D341Med (cell line): ENCODE measurements at regions not wholly inside any gene's neighbourhood (a gene's known extent, or its start where the extent isn't known, plus 50 kb on each side); places are given as distances from the start of the nearest gene placed in this dataset.

Experiments
- DNase-seq: peaks from one replicate; pipeline ENCODE4 v3.0.0; 2012; ENCODE audit warnings: low spot score

DNA sequence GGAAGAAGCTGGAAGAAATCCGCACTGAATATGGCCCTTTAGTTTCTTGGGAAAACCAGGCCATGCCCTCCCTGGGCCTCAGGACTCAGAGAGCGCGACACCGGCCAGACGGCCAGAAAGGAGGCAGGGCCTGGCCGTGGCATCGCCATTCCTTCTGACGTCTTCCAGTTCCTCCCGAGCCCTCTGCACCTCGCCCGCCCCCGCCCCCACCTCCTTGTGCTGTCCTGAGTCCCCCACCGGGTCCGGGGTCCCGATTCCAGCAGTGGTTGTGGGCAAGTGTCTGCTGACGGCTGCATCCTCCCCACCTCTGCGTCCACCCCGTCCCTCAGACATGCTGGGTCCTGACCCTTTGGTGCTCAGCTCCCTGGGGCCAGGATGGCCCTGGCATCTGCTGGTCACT lies 312.1 kb upstream of the SHH start:
- DNase-seq = no peak

DNA sequence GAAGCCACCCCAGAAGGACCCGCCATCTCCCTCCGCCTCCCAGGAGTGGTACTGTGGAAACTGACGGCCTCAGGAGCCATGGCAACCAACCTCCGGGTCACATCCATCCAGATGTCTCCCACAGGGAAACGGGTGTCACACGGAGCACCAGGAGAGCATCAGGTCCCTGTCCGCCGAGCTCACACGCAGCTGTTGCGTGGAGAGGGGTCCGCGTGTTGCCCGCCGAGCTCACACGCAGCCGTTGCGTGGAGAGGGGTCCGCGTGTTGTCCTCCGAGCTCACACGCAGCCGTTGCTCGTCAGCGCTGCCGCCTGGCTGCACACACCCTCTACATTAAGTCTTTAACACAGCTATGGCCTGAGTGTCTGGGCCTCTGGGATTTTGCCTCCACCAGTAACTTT lies 311.1 kb upstream of the SHH start:
- DNase-seq = no peak

DNA sequence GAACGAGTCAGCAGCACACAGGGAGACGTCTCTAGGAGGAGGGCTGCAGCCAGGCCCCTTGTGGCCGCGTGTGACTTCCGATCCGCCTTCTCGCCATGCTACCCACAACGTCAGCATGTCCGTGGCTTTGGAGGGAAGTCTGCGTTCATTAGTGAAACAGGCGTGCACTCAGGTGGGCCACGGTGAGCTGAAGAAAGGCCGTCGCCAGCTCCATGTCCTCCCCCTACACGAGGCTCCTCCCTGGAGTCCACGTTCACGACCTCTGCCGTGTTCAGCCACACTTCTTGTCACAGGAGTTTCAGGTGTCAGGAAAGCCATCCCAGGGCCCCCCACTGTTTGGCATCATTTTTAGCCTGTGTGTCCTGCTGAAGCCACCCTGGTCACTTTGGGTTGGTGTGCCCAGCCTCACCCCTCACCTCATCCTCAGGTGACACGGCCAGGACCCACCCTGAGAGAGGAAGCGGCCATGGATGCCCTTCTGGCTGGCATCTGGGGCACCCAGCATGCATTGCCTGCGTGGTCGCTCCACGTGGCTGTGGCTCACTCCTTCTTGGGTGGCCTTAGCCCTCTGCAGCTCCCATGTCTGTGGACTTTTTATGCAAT lies 310.6 kb upstream of the SHH start:
- DNase-seq = no peak

DNA sequence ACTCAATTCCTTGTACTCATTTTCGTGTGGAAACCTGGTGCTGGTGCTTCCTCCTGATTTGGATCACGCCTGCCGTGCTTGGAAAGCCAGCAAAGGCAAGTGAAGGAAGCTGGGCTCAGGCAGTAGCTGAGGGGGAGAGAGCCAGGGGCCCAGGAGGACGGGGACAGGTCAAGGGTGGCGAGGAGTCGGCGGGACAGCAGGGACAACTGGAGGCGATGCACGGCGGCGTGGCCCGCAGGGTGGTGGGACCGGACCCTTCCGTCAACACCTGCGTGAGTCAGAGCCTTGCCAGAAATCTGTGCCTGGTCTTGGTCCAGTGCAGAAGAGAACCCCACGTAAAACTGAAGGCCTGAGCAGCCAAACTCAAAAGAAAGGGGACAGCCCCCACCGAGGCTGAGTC lies 309.7 kb upstream of the SHH start:
- DNase-seq = no peak

DNA sequence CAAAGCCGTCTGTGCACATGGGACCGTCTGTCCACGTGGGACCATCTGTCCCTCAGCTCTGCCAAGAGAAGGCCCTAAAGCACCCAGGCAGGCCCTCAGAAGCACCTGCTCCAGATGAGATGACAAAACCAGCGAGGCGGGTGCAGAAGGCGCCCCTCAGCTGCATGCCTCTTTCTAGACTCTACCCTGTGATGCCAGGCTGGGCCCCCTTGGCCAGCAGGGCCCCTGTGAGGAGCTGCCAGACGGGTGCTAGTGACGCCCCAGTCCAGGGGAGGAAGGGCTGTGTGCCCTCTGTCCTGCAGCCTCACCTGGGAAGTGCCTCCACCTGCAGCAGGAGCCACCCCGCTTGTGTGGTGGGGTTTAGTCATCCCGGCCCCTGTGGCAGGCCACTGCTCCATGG lies 309.2 kb upstream of the SHH start:
- DNase-seq = no peak

DNA sequence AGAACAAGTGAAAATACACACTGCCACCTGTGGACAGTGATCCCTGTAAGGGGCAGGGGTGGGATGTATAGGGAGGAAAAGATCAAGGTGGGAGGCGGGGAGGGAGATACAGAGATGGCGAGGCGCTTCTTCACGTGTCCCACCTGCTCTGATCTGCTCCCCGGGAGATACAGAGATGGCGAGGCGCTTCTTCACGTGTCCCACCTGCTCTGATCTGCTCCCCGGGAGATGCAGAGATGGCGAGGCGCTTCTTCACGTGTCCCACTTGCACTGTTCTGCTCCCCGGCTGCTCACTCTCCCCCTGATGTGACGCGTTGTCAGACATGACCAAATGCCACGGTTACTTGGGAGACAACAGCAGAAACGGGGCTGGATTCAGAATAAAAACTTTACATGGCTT lies 308.3 kb upstream of the SHH start:
- DNase-seq = no peak

DNA sequence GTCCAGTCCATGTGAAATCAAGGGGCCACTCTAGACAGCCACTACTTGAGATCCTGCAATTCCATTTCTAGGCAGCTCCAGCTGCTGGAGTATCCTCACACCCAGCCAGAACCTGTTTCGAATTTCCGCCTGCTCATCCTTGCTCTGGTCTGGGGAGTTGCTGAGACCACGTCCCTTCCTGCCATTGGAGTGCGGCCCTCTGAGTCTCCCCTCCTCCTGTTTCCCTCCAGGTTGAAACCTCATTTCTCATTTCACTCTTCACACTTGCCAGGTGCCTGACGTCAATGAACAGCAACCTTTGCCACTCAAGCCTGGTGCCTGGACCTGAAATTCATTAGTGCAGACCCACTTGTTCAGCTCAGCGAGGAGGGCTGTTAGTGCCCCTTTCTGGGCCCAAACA lies 307.5 kb upstream of the SHH start:
- DNase-seq = no peak

DNA sequence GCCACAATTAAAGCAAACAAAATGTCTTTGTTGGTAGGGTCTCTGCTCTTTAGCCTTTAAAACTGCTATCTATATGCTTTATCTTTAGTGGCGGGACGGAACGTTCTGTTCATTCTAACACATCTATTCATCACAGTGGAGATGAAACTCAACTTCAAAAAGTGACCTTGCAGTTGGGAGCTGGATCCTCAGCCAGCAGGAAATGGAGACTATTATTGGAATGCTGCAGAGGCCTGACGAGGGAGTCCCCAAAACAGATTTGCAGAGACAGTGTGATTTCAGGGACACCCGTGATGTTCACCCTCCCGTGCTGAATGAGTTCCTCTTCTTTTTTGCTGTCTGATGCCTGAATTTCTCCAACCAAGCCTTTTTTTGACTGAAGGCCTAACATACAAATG lies 306.0 kb upstream of the SHH start:
- DNase-seq = no peak

DNA sequence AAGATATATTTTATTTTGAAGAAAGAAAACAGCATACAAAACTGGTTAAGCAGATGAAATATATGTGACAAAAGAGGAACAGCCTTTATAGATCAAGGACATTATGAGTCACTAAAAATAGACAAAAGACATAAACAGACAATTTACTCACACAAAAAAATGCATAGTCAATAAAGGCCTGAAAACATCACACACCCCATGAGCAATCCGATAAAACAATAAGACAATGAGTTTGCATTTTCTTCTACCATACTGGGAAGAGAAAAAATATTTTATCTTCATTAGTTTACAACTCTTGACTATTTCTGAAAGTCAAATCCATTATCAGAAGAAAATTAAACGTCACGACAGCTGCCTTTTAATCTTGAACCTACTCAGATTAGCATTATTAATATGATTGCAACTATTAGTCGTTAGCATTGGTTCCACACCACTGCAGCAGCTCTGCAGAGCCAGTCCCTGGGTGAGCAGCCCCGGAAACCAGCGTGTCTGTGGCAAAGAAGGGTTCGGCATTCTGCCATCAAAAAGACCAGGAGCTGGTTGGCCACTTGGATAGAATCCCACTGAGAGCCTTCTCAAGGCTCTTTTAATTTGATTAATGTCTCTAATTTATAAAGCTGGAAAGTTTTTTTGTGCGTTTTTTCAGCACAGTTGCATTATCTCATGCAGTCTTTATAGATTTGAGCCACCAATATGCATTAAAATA lies 305.4 kb upstream of the SHH start:
- no peak for DNase-seq

DNA sequence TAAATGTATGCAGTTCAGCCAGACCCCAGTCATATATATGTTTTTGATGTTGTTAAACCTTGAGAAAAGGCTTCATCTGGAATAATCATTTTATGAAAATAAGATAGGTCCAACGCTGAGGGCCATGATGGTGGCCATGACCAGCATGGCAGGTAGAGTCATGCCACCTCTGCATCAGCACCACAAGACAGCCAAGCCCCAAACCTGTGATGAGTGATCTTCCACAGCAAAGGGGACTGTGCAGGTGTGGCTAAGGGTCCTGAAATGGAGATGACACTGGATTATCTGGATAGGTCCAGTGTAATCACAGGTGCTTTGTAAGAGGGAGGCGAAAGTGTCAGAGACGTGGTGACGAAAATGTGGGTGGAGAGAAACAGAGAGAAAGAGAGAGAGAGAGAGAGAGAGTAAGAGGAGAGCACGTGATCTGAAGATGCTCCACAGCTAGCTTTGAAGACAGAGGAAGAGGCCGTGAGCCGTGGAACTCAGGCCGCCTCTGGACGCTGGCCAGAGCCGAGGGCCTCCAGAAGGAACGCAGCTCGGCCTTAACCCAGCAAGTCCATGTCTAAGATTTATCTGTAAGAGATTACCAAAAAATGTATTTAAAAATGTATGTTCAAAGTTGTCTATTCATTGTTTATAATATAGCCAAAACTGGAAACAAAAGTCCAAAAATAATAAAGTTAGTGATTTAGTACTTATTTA lies 304.4 kb upstream of the SHH start:
- DNase-seq = no peak

DNA sequence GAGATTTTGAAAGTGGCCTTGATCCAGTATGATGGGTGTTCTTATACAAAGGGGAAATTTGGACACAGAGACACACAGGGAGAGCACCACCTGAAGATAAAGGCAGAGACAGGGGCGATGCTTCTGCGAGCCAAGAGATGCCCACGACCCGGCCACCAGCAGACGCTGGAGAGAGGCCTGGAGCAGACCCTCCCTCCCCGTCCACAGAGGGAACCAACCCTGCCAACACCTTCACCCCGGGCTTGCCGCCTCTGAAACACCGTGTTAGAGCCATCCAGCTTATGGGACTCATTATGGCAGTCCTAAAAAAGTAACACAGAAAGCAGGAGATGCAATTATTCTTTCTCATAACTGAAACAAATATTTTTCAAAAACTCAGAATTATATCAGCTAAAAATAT lies 303.3 kb upstream of the SHH start:
- DNase-seq = no peak

DNA sequence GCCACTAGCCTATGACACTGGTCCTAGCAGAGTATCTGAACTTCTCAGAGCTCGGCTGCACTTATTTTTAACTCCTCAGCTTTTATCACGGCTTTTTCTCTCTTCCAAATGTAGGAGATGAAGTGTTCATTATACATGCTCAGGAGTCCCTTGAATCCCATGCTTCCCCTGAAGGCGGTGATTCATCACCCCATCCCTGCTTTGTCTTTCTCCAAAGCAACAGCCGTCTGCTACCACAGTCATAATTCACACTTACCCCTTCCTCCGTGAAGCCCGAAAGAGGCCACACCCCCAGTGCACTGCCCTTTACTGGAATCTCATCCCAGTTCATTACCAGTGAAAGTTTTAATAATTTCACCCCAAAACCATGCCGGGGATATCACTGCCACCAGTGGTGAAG lies 301.5 kb upstream of the SHH start:
- DNase-seq = no peak

DNA sequence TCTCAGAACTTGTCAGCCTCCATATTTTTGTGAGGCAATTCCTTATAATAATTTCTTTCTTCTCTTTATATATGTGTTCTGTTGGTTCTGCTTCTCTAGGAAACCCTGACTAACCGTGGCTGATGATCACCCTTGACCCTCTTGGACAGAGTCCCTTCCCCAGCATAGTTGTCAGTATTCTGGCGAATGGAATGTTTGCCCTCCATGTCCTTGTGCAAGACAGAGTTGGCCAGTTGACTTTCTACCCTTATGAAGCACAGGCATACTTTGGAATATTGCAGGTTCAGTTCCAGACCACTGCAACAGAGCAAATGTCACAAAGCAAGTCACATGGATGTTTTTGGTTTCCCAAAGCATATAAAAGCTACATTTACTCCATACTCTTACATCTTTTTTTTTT lies 297.7 kb upstream of the SHH start:
- DNase-seq = no peak

DNA sequence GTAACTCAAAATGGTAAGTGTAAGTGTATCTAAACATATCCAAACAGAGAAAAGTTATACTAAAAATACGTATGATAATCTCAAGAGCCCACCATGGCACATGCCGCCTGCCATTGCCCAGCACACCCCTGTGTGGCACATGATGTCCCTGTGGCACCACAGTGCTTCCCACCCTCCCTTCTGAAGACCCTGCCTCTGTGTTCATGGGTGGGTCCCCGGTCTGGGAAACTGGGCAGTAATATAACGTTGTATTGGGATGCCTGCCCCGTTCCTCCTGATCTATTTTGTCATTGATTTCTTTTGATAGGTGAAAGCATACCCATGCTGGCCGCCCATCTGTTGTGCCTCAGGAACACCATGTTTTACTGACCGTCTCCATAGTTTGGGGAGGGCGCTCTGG lies 296.8 kb upstream of the SHH start:
- no peak for DNase-seq

DNA sequence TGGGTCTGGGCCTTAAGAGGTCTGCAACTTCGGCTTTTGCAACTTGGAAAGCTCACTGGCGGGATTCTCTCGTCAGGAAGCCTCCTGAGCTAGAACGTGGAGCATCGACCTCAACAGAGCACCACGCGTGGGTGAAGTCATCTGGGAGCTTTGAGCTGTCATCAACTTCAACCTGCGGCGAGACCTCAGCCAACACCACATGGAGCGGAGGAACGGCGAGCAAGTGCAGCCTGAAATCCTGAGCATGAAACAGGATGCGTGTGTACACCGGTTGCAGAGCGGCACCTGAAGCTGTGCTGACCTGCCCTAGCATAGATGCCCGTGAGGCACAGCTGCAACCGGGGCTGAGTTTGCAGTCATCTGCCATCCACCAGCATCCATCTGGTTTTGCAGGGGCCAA lies 295.7 kb upstream of the SHH start:
- DNase-seq = no peak

DNA sequence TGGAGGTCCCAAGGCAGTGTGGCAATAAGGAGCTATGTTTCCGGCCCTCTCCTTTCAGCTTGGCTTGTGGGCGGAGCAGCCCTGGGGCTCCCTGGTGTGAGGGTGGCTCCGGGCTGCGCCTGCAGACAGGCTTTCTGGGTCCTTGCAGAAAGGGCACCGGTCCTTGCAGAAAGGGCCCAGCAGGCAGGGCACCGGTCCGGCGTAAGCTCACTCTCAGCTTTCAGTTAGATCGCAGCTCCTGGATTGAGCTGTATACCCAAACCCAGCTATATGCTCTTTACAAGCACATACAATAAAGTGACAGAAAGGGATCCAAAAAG lies 293.8 kb upstream of the SHH start:
- no peak for DNase-seq

DNA sequence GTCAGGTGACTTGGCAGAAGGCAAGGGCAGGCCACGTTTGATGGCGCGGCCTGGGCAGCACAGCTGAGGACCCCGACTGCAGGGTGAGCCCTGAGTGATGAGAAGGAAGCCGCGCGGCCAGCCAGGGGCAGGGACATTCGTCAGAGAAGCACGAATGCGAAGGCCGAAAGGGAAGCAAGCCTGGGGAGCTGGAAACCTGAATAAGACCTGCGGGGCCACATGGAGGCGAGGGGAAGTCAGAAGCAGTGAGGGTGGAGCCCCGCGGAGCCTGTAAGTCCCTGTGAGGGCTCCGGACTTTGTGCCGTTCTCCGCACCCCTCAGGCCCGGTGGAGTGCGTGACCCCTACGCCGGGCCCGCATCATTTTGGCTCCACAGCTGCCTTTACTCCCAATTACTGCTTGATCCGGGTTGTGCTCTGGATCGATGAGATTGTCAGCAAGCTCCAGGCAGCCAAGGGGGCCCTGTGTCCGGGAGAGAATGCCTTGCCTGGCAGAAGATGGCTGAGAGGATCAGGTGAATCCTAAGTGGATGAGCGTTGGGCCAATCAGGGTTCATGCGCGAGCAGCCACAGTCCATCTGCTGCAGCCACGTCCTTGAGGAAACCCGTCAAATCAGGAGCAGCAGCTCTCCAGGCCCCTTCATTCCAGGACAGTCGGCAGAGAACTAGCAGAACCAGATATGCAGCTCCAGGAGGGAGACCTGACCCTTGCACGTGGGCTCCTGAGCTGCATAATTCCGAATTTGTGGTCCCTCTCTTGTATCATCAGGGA lies 293.3 kb upstream of the SHH start:
- no peak for DNase-seq

DNA sequence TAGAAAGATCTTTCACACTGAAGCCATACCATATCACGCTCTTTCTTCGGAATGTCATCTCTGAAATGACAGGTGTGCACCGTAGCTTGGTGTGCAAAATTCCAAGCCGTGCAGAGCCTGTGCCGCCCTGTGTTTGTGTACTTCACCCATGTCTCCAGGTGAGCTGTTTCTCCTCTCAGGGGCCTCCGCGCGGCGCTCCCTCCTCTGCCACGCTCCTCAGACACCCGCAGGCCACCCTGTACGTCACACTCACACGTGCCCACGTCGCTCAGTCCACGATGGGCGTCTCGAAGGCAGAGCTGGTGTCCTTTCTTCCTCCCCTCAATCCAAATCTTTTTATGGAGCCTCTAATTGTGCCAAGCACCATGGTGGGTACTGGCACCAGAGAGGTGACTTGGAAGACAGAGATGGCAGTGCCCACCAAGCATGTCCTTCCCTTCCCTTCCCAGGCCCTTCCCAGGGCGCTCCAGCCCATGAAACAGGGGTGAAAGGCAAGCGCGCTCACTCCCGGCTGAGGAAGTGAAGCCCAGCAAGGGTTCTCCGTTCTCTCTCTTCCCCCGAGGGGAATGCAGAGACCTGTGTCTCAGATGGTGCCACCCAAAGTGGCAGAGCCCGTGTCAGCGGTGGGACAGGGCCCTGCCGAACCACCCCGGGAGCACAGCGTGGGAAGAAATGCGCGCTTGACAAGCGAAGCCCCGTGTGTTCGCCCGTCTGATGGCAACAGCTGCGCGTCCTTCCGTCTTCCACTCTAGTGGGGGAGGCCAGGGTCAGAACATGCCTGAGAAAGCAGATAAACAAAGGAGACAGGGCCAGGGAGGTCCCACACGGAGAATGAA lies 292.5 kb upstream of the SHH start:
- no peak for DNase-seq

DNA sequence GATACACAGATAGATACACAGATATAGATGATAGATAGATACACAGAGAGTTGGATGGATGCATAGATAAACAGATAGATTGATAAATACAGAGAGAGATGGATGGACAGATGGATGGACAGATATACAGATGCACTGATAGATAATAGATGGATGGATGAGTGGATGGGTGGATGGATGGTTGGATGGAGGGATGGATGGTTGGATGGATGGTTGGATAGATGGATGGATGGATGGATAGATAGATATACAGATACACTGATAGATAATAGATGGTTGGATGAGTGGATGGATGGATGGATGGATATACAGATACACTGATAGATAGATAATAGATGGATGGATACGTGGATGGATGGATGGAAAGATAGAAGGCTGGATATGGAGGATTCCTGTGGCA lies 290.0 kb upstream of the SHH start:
- DNase-seq = no peak

DNA sequence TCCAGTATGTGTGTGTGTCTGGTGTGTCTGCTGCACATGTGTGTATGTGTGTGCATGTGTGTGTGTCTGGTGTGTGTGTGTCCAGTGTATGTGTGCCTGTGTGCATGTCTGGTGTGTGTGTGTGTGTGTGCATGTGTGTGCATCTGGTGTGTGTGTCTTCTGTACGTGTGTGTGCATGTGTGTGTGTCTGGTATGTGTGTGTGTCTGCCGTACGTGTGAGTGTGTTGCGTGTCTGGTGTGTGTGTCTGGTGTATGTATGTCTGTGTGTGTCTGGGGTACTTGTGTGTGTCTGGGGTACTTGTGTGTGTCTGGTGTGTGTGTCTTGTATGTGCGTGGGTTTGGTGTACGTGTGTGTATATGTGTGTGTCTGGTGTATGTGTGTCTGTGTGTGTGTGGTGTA lies 289.1 kb upstream of the SHH start:
- no peak for DNase-seq

DNA sequence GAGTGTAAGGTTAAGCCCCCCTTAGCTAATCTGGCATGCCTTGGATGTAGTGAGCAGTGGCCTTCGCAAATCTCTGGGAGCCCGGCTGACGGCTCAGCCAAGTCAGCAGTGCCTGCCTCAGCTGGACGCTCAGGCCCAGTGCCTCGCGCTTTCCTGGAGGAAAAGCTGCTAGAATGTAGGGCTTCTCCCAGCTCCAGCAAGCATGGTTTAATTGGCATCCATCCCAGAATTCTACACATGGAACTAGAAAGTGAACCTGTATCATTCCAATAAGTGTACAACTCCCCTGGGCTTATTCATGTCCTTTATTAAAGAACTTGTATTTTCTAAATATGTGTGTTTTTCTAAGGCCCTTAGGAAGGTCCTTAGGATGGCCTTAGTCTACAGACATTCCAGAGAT lies 287.8 kb upstream of the SHH start:
- no peak for DNase-seq

DNA sequence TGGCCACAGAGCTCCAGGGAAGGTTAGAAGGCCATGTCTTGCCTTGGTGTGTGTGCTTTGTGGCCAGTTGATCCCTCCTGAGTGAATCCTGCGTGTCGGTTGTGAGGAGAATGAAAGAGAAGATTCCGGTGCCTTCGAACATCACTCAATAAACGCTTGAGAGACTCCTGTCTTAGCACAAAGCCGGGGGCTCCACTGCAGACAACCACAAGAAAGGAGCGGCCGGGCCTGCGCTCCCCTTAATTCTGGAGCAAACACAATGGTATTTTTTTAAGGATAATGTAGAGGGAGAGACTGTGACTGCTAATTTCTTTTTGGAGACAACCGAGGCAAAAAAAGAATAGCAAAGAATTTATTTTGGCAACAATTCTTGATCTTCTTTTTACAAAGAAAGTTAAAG lies 286.8 kb upstream of the SHH start:
- DNase-seq = no peak
